ENCODE measurements at regions not wholly inside any gene's neighbourhood (a gene's known extent, or its start where the extent isn't known, plus 50 kb on each side); places are given as distances from the start of the nearest gene placed in this dataset.
"Not testable (repeated sequence)": the region's sequence is repeated elsewhere in the genome, so short reads cannot be mapped to it uniquely, and the experiment has no call there.

- DNase-seq = no peak
These were observed 99.8 kb downstream of the KPNA2 start for GRCh38 chr17:68135141-68135887.

- DNase-seq = no peak
These were observed 105.5 kb downstream of the KPNA2 start for GRCh38 chr17:68141050-68141449.

- no peak for DNase-seq
These were observed 105.2 kb upstream of the AMZ2 start for GRCh38 chr17:68142595-68142994.

GRCh38 chr17:68143425-68143824, 104.4 kb upstream of the AMZ2 start:
- no peak for DNase-seq

- no peak for DNase-seq
These were observed 102.8 kb upstream of the AMZ2 start for GRCh38 chr17:68145088-68145487.

GRCh38 chr17:68148936-68149335, 98.9 kb upstream of the AMZ2 start:
- no peak for DNase-seq

GRCh38 chr17:68152161-68152571, 95.7 kb upstream of the AMZ2 start:
- DNase-seq = no peak

GRCh38 chr17:68155692-68156091, 92.2 kb upstream of the AMZ2 start:
- no peak for DNase-seq

- DNase-seq = no peak
These were observed 86.0 kb upstream of the AMZ2 start for GRCh38 chr17:68161644-68162428.

GRCh38 chr17:68168273-68169164, 79.3 kb upstream of the AMZ2 start:
- DNase-seq = not testable (repeated sequence)

GRCh38 chr17:68169165-68169821, 78.5 kb upstream of the AMZ2 start:
- DNase-seq = not testable (repeated sequence)

- DNase-seq = no peak
These were observed 78.0 kb upstream of the AMZ2 start for GRCh38 chr17:68169840-68170239.

- DNase-seq = no peak
These were observed 77.6 kb upstream of the AMZ2 start for GRCh38 chr17:68170246-68170645.

GRCh38 chr17:68172461-68172954, 75.3 kb upstream of the AMZ2 start:
- peak in 53 of 58 donors; percentile 4 to 72 (median 31) for DNase-seq

GRCh38 chr17:68175416-68175815, 72.4 kb upstream of the AMZ2 start:
- no peak for DNase-seq

GRCh38 chr17:68175905-68176304, 71.9 kb upstream of the AMZ2 start:
- no peak for DNase-seq

GRCh38 chr17:68176718-68177117, 71.1 kb upstream of the AMZ2 start:
- DNase-seq = no peak

GRCh38 chr17:68178831-68179230, 69.0 kb upstream of the AMZ2 start:
- no peak for DNase-seq

GRCh38 chr17:68179236-68179925, 68.5 kb upstream of the AMZ2 start:
- peak in 1 of 58 donors; percentile 9 for DNase-seq

- DNase-seq = no peak
These were observed 67.9 kb upstream of the AMZ2 start for GRCh38 chr17:68179926-68180285.

- DNase-seq = no peak
These were observed 65.9 kb upstream of the AMZ2 start for GRCh38 chr17:68182011-68182306.
